HG02870 (cell line): ENCODE measurements at regions not wholly inside any gene's neighbourhood (a gene's known extent, or its start where the extent isn't known, plus 50 kb on each side); places are given as distances from the start of the nearest gene placed in this dataset.
"Not testable (repeated sequence)": the region's sequence is repeated elsewhere in the genome, so short reads cannot be mapped to it uniquely, and the experiment has no call there.

Source experiments
- ATAC-seq: cut with Tn5 transposase; IDR thresholded peaks from one replicate; pipeline ENCODE4 v1.9.1; 2021; ENCODE audit warnings: mild to moderate bottlenecking, moderate library complexity; ENCODE audit not compliant: unreplicated experiment

GRCh38 chr5:29148073-29148472, 2045.4 kb upstream of the CDH6 start:
- ATAC-seq, result no peak

GRCh38 chr5:29143266-29143665, 2050.2 kb upstream of the CDH6 start:
- no peak for ATAC-seq

- ATAC-seq, result no peak
These were observed 2059.1 kb upstream of the CDH6 start for GRCh38 chr5:29134418-29134817.

- ATAC-seq, result no peak
These were observed 2062.2 kb upstream of the CDH6 start for GRCh38 chr5:29131285-29131684.

GRCh38 chr5:29130786-29131185, 2062.7 kb upstream of the CDH6 start:
- ATAC-seq, result no peak

- ATAC-seq, result not testable (repeated sequence)
These were observed 2065.8 kb upstream of the CDH6 start for GRCh38 chr5:29127524-29128156.

GRCh38 chr5:29126462-29126861, 2067.0 kb upstream of the CDH6 start:
- not testable (repeated sequence) for ATAC-seq

GRCh38 chr5:29122306-29122705, 2071.2 kb upstream of the CDH6 start:
- ATAC-seq, result no peak

- no peak for ATAC-seq
These were observed 2076.0 kb upstream of the CDH9 start for GRCh38 chr5:29114331-29114768.

GRCh38 chr5:29113516-29113915, 2075.1 kb upstream of the CDH9 start:
- no peak for ATAC-seq

- ATAC-seq, result no peak
These were observed 2061.2 kb upstream of the CDH9 start for GRCh38 chr5:29099585-29099984.

- no peak for ATAC-seq
These were observed 2051.3 kb upstream of the CDH9 start for GRCh38 chr5:29089591-29090130.

- no peak for ATAC-seq
These were observed 2046.8 kb upstream of the CDH9 start for GRCh38 chr5:29085142-29085541.

- no peak for ATAC-seq
These were observed 2041.4 kb upstream of the CDH9 start for GRCh38 chr5:29079771-29080170.

GRCh38 chr5:29077451-29077850, 2039.1 kb upstream of the CDH9 start:
- ATAC-seq, result no peak

GRCh38 chr5:29069104-29069402, 2030.7 kb upstream of the CDH9 start:
- no peak for ATAC-seq

GRCh38 chr5:29061381-29061780, 2023.0 kb upstream of the CDH9 start:
- ATAC-seq, result no peak

GRCh38 chr5:29054694-29055093, 2016.3 kb upstream of the CDH9 start:
- ATAC-seq, result no peak

GRCh38 chr5:29054282-29054681, 2015.9 kb upstream of the CDH9 start:
- no peak for ATAC-seq

GRCh38 chr5:29051509-29051908, 2013.1 kb upstream of the CDH9 start:
- no peak for ATAC-seq

GRCh38 chr5:29042152-29042551, 2003.8 kb upstream of the CDH9 start:
- no peak for ATAC-seq

GRCh38 chr5:29040404-29040803, 2002.0 kb upstream of the CDH9 start:
- ATAC-seq, result no peak

GRCh38 chr5:29039994-29040393, 2001.6 kb upstream of the CDH9 start:
- no peak for ATAC-seq
